ENCODE measurements at regions not wholly inside any gene's neighbourhood (a gene's known extent, or its start where the extent isn't known, plus 50 kb on each side); places are given as distances from the start of the nearest gene placed in this dataset.

- Histone ChIP-seq H3K9me3 (ENCODE audit: control insufficient read depth, low read depth, low read length) (no peaks in the 10 kb centered on the region), H3K27ac (ENCODE audit: low read length) (no peak overlapping the region), H3K9ac (ENCODE audit: low read length) (no peak overlapping the region), H3K4me1 (ENCODE audit: control insufficient read depth, low read depth, low read length) (no peaks in the 10 kb centered on the region), H3K4me3 (ENCODE audit: low read length) (no peak overlapping the region), H3K27me3 (ENCODE audit: control insufficient read depth, insufficient read depth, low read length) (no peaks in the 10 kb centered on the region), H3K36me3 (ENCODE audit: control insufficient read depth, low read depth, low read length) (no peaks in the 10 kb centered on the region)
Observed at GRCh38 chr1:81498471-81499462, 302.0 kb upstream of the ADGRL2 start.

DNA sequence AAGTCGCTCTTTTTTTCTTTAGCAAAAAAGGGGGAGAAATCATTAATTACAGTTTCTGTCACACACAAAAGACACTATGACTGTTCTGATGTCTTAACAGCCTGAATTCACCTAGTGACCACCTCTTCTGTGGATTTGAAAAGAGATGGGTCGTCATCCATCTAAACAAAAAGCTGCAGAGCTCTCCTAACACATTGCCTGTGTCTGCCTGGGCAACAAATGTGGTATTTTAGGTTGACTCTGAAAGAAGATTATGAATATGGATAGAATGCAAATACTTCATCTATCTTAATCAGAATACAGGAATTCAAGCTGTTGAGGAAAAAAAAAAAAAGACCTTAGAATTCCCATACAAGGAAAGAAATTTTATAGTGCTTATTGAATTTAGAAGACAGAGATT lies 304.4 kb upstream of the ADGRL2 start:
- no peaks in the 10 kb centered on the region for H3K4me1 ChIP-seq (ENCODE audit: control insufficient read depth, low read depth, low read length)
- H3K27ac ChIP-seq (ENCODE audit: low read length): no peak overlapping the region
- no peaks in the 10 kb centered on the region for H3K27me3 ChIP-seq (ENCODE audit: control insufficient read depth, insufficient read depth, low read length)
- H3K9me3 ChIP-seq (ENCODE audit: control insufficient read depth, low read depth, low read length): no peaks in the 10 kb centered on the region
- H3K4me3 ChIP-seq (ENCODE audit: low read length): no peak overlapping the region
- no peaks in the 10 kb centered on the region for H3K36me3 ChIP-seq (ENCODE audit: control insufficient read depth, low read depth, low read length)
- no peak overlapping the region for H3K9ac ChIP-seq (ENCODE audit: low read length)

DNA sequence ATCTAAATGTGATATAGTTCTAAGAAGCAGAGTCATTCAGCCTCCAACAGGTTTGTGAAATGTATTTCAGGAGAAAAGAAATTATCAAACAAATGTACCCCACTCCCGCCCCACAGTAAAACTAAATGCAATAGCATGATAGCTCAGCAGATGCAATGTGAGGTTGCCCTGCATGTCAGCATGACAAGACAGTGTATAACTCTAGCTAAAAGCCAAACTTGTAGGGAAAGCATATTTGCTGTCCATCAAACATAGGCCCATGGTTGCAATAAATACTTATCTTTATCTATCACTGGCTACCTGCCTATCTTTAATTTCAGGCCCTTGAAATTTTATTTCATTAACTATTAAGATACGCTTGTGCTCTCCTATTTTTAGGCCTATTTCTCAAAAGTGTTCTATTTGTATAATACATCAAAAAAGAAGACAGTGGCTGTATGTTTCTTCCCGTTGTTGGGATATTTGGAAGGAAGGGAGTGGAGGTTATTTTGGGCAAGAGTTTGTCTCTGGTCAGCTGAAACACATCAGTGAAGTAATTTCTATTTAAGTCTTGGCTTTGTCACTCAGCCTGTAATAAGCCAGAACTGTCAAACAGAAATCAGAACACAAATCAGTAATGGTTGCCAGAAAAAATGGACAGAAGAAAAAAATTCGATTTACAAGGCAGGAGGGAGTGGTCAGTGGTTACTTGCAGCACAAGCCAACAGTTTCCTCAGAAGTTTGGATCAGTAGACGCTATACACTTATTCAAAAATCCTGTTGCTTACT lies 307.4 kb upstream of the ADGRL2 start:
- Histone ChIP-seq H3K27ac (ENCODE audit: low read length) (no peak overlapping the region), H3K9ac (ENCODE audit: low read length) (no peak overlapping the region), H3K4me1 (ENCODE audit: control insufficient read depth, low read depth, low read length) (no peaks in the 10 kb centered on the region), H3K36me3 (ENCODE audit: control insufficient read depth, low read depth, low read length) (no peaks in the 10 kb centered on the region), H3K9me3 (ENCODE audit: control insufficient read depth, low read depth, low read length) (no peaks in the 10 kb centered on the region), H3K27me3 (ENCODE audit: control insufficient read depth, insufficient read depth, low read length) (no peaks in the 10 kb centered on the region), H3K4me3 (ENCODE audit: low read length) (no peak overlapping the region)

DNA sequence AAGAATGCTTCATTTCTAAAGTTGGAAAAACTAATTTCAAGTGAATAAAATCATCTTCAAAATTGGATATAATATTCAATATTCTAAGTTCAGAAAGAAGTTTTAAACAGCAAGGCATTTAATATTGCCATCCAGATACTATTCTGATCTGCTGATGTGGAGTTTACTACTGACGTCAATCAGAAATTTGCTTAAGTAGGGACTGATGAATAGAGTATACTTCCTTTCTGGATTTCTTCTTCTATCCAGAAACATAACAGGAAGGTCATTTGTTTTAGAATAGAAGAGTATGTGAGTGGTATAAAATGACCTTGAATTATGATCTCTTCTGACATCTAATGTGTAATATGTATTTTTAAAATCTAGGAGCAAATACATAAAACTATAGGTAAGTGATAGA lies 308.1 kb upstream of the ADGRL2 start:
- Histone ChIP-seq H3K36me3 (ENCODE audit: control insufficient read depth, low read depth, low read length) (no peaks in the 10 kb centered on the region), H3K9me3 (ENCODE audit: control insufficient read depth, low read depth, low read length) (no peaks in the 10 kb centered on the region), H3K9ac (ENCODE audit: low read length) (no peak overlapping the region), H3K4me3 (ENCODE audit: low read length) (no peak overlapping the region), H3K27ac (ENCODE audit: low read length) (no peak overlapping the region), H3K4me1 (ENCODE audit: control insufficient read depth, low read depth, low read length) (no peaks in the 10 kb centered on the region), H3K27me3 (ENCODE audit: control insufficient read depth, insufficient read depth, low read length) (no peaks in the 10 kb centered on the region)

DNA sequence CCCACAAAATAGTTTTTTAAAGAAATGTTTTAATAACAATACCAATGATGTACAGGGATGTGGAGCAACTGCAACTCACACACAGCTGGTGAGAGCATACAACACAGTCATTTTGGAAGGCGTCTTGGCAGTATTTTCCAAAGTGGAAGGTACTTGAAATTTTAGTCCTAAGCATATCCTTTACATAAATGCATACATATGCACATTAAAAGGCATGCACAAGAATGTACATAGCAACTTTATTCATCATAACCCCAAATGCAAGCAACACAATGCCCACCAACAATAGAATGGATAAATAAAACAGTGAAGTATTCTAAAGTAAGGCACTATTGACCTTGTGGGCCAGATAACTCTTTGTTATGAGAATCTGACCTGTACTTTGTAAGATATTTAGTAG lies 310.1 kb upstream of the ADGRL2 start:
- Histone ChIP-seq H3K36me3 (ENCODE audit: control insufficient read depth, low read depth, low read length) (no peaks in the 10 kb centered on the region), H3K4me3 (ENCODE audit: low read length) (no peak overlapping the region), H3K27me3 (ENCODE audit: control insufficient read depth, insufficient read depth, low read length) (no peaks in the 10 kb centered on the region)

DNA sequence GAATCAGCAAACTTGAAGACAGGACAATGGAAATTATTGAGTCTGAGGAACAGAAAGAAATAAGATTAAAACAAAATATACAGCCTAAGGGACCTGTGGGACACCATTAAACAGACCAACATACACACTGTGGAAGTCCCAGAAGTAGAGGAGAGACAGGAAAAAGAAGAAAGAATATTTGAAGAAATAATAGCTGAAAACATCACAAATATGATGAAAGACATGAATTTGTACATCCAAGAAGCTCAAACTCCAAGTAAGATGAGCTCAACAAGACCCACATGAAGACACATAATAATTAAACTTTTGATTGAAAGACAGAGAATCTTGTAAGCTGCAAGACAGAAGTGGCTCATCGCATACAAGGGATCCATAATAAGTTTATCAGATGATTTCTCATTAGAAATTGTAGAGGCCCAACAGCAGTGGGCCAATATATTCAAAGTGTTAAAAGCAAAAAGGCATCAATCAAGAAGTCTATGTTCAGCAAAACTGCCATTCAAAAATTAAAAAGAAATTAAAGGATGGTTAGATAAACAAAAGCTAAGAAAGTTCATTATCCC lies 311.3 kb upstream of the ADGRL2 start:
- Histone ChIP-seq H3K4me1 (ENCODE audit: control insufficient read depth, low read depth, low read length) (no peaks in the 10 kb centered on the region), H3K4me3 (ENCODE audit: low read length) (no peak overlapping the region), H3K9ac (ENCODE audit: low read length) (no peak overlapping the region), H3K9me3 (ENCODE audit: control insufficient read depth, low read depth, low read length) (no peaks in the 10 kb centered on the region), H3K27ac (ENCODE audit: low read length) (no peak overlapping the region), H3K27me3 (ENCODE audit: control insufficient read depth, insufficient read depth, low read length) (no peaks in the 10 kb centered on the region), H3K36me3 (ENCODE audit: control insufficient read depth, low read depth, low read length) (no peaks in the 10 kb centered on the region)

More for the DNA sequence above, 310.1 kb upstream of the ADGRL2 start:
- Histone ChIP-seq H3K27ac (ENCODE audit: low read length) (no peak overlapping the region), H3K4me1 (ENCODE audit: control insufficient read depth, low read depth, low read length) (no peaks in the 10 kb centered on the region), H3K9ac (ENCODE audit: low read length) (no peak overlapping the region), H3K9me3 (ENCODE audit: control insufficient read depth, low read depth, low read length) (no peaks in the 10 kb centered on the region)

- H3K4me3 ChIP-seq (ENCODE audit: low read length): no peak overlapping the region
- no peak overlapping the region for H3K9ac ChIP-seq (ENCODE audit: low read length)
- no peaks in the 10 kb centered on the region for H3K27me3 ChIP-seq (ENCODE audit: control insufficient read depth, insufficient read depth, low read length)
- no peaks in the 10 kb centered on the region for H3K9me3 ChIP-seq (ENCODE audit: control insufficient read depth, low read depth, low read length)
- no peaks in the 10 kb centered on the region for H3K36me3 ChIP-seq (ENCODE audit: control insufficient read depth, low read depth, low read length)
- no peak overlapping the region for H3K27ac ChIP-seq (ENCODE audit: low read length)
- H3K4me1 ChIP-seq (ENCODE audit: control insufficient read depth, low read depth, low read length): no peaks in the 10 kb centered on the region
Observed at GRCh38 chr1:81484284-81484683, 316.4 kb upstream of the ADGRL2 start.

- Histone ChIP-seq H3K9ac (ENCODE audit: low read length) (no peak overlapping the region), H3K4me1 (ENCODE audit: control insufficient read depth, low read depth, low read length) (no peaks in the 10 kb centered on the region), H3K27me3 (ENCODE audit: control insufficient read depth, insufficient read depth, low read length) (no peaks in the 10 kb centered on the region), H3K36me3 (ENCODE audit: control insufficient read depth, low read depth, low read length) (no peaks in the 10 kb centered on the region), H3K4me3 (ENCODE audit: low read length) (no peak overlapping the region), H3K9me3 (ENCODE audit: control insufficient read depth, low read depth, low read length) (no peaks in the 10 kb centered on the region), H3K27ac (ENCODE audit: low read length) (no peak overlapping the region)
Observed at GRCh38 chr1:81478219-81478618, 322.5 kb upstream of the ADGRL2 start.

DNA sequence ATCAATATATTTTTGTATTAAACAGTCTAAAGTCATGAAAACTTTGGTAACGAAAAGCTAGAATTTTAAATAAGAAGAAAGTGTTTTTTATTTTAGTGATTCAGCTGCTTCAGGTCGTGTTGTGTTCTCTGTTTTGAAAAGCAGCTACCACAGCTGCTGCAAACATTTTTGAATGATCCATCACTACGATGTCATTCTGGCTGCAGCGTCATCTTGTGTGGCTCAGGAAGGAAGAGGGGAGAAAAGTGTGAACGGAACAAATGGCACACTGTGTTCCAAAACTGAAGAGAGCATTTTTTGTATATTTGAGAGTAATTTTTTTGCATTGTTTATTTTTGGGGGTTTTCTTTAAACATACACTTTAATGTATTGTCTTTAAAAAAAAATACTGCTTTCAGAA lies 323.0 kb upstream of the ADGRL2 start:
- H3K9ac ChIP-seq (ENCODE audit: low read length): no peak overlapping the region
- no peaks in the 10 kb centered on the region for H3K4me1 ChIP-seq (ENCODE audit: control insufficient read depth, low read depth, low read length)
- no peaks in the 10 kb centered on the region for H3K36me3 ChIP-seq (ENCODE audit: control insufficient read depth, low read depth, low read length)
- H3K27ac ChIP-seq (ENCODE audit: low read length): no peak overlapping the region
- H3K4me3 ChIP-seq (ENCODE audit: low read length): no peak overlapping the region
- no peaks in the 10 kb centered on the region for H3K27me3 ChIP-seq (ENCODE audit: control insufficient read depth, insufficient read depth, low read length)
- no peaks in the 10 kb centered on the region for H3K9me3 ChIP-seq (ENCODE audit: control insufficient read depth, low read depth, low read length)

DNA sequence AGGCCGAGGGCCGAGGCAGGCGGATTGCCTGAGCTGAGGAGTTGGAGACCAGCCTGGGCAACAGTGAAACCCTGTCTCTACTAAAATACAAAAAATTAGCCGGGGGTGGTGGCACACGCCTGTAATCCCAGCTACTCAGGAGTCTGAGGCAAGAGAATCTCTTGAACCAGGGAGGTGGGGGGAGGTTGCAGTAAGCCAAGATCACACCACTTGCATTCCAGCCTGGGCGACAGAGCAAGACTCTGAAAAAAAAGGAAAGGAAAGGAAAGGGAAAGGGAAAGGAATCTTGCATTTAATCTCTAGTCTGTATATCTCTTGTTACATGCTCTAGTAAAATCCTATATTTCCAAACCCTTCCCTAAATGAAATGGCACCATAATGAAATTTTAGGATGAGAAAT lies 328.3 kb upstream of the ADGRL2 start:
- no peaks in the 10 kb centered on the region for H3K27me3 ChIP-seq (ENCODE audit: control insufficient read depth, insufficient read depth, low read length)
- H3K27ac ChIP-seq (ENCODE audit: low read length): no peak overlapping the region
- no peak overlapping the region for H3K4me3 ChIP-seq (ENCODE audit: low read length)
- no peak overlapping the region for H3K9ac ChIP-seq (ENCODE audit: low read length)
- peaks cover 19% of the 10 kb centered on the region for H3K4me1 ChIP-seq (ENCODE audit: control insufficient read depth, low read depth, low read length)
- H3K9me3 ChIP-seq (ENCODE audit: control insufficient read depth, low read depth, low read length): no peaks in the 10 kb centered on the region
- no peaks in the 10 kb centered on the region for H3K36me3 ChIP-seq (ENCODE audit: control insufficient read depth, low read depth, low read length)

- H3K9me3 ChIP-seq (ENCODE audit: control insufficient read depth, low read depth, low read length): no peaks in the 10 kb centered on the region
- H3K27ac ChIP-seq (ENCODE audit: low read length): no peak overlapping the region
- H3K4me3 ChIP-seq (ENCODE audit: low read length): no peak overlapping the region
- H3K27me3 ChIP-seq (ENCODE audit: control insufficient read depth, insufficient read depth, low read length): no peaks in the 10 kb centered on the region
- no peaks in the 10 kb centered on the region for H3K36me3 ChIP-seq (ENCODE audit: control insufficient read depth, low read depth, low read length)
- H3K9ac ChIP-seq (ENCODE audit: low read length): no peak overlapping the region
- peaks cover 28% of the 10 kb centered on the region for H3K4me1 ChIP-seq (ENCODE audit: control insufficient read depth, low read depth, low read length)
Observed at GRCh38 chr1:81471255-81471654, 329.5 kb upstream of the ADGRL2 start.

Measured in iPS-18a (cell line).